ENCODE measurements at regions not wholly inside any gene's neighbourhood (a gene's known extent, or its start where the extent isn't known, plus 50 kb on each side); places are given as distances from the start of the nearest gene placed in this dataset.
"Not testable (repeated sequence)": the region's sequence is repeated elsewhere in the genome, so short reads cannot be mapped to it uniquely, and the experiment has no call there.

DNA sequence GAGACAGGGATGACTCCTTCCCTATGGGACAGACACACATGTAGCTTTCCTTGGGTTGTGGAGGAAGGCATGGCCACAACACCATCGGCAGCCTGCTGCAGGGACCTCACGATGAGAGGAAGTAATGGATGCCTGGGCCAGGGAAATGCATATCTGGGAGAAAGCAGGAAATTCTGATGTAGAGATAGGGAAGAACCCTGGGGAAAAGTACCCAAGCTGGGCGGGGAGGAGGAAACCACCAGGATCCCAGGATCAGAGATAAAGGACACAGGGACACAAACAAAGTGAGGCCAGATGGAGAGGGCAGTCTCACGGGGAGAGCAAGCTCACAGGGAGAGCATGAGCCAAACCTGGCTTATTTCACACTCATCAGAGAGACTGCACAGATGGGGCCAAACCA, 294.7 kb upstream of the TEKT4 start:
- not testable (repeated sequence) for DNase-seq

DNA sequence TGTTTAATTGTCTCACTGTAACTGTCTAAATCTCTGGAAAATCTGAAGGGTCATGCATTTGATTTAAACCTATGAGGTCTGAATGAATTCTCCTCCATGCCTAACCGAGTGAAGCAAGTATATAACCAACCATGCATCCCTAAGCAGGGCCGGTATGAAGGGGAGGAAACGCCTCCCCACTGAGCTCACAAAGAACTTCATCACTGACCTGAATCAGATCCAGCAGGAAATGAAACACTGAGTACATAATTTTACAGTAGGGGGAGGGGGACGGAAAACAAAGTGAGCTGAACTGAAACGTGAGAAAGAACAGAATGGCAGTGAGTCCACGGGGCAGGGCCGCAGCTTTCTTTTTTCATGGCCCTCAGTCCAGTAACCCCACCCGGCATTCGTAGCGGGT, 294.1 kb upstream of the TEKT4 start:
- not testable (repeated sequence) for DNase-seq

DNA sequence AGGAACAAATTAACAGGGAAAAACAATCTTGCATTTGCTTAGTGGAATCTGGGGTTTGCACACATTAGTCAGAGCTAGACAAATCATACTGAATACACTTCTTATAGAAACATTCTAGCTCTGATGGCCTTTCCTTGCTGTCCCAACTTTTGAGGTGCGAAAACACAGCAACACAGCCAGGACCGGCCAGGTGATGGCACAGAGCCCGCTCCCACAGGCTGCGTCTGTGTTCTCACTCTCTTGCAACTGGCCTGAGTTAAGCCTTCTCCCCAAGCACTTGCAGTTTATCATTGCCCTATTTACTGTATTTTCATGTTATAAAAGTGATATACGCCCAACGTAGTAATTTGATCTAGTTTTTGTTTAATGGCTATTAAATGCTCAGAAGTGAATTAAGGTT, 292.0 kb upstream of the TEKT4 start:
- DNase-seq = not testable (repeated sequence)

DNA sequence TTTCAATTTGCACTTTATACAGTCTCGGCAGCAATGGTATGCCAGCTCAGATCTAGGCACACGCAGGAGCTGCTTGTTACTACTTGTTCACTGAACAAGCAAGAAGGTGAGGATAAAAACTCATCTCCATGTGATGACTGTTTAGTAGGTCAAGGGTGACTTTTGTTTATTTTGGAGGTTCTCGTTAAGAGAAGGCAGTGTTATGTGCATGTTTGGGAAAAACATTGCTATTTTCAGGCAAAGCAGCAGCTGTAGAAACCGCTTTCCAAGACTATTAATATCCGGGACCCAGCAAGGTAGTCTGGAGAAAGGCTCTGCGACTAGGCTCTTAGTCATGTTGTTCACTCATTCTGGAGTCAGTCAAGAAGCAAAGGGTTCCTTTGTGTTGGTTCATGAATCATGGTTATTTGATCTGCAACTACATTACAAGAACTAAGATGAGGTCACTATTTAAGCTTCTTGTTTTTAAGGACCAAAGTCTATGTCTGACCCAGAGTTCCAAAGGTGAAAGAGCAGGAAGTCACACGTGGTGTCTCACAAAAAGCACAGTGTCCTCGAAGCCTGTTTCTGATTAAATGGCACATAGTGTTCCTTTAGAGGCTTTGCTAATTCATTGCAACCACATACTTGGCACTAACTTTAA, 288.0 kb upstream of the TEKT4 start:
- not testable (repeated sequence) for DNase-seq

DNA sequence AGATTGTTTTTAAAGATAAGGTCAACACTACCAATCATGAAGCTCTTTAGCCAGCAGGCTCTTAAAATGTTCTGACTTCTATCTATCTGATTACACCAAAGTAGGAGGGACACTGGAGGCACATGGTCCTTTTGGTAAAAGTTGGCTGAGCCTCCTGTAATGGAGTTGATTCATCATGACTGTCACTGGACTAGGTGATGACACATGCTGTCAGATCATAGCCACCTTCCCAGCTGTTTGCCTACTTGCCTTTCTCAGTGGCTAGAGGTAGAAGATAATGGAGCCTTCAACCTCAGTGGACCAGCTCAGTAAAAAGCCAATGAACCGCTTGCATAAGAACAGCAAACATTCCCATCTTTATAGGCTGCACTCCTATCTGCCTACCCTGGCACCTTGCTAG, 286.7 kb upstream of the TEKT4 start:
- DNase-seq = not testable (repeated sequence)

DNA sequence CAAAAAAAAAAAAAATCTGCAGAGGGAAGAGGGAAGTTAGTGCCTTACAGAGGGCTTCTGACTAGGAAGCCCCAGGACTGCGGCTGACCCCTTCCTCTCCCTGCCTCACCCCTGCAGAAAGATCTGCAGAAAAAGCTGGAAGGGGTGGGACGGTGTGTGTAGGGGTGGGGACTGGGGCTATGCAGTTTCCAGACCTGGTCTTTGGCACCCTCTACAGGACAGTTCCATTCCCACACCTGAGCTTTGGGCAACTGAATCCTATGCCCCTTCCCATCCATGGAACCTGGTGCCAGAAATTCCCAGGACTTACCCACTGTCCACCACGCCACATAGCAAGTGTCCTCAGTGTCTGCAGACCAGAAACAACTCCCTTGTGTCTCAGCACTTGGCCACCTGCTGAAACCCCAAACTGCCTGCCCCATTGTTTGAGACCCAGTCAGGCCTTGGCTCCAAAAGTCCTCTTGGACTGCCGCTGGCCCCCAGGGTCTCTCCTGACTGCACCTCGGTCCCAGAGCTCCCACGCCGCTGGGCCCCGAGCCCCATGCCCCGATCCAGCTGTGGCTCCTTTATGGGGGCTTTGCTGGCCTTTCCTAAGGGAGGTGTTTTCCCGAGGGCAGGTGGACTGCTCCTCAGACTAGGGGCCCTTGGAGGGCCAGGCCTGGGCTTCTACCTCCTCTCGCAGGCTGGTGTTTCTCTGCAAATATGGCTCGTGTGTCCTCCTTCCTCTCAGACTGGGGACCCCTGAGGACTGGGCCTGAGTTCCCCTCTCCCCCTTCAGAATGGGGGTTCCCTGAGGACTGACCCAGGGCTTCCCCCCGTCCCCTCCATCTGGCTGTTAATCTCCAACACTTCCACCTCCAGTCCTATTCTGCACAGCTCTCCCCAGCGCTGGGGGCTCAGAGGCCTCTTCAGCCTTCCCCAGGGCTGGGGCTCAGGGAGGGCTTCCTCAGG, 284.9 kb upstream of the TEKT4 start:
- not testable (repeated sequence) for DNase-seq

DNA sequence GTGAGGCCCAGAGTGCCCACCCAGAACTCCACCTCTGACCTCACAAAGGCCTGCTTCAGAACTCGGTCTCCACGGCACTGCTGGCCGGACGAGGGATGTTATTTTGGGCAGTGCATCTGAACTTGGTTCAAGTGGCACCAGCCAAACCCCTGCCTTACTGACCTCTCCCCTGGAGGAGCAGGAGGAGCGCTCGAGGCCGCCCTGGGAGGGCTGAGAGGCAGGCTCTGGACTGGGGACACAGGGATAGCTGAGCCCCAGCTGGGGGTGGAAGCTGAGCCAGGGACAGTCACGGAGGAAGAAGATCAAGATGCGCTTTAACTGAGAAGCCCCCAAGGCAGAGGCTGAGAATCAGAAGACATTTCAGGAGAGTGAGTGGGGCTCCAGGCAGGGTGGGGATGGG, 284.2 kb upstream of the TEKT4 start:
- DNase-seq = not testable (repeated sequence)

DNA sequence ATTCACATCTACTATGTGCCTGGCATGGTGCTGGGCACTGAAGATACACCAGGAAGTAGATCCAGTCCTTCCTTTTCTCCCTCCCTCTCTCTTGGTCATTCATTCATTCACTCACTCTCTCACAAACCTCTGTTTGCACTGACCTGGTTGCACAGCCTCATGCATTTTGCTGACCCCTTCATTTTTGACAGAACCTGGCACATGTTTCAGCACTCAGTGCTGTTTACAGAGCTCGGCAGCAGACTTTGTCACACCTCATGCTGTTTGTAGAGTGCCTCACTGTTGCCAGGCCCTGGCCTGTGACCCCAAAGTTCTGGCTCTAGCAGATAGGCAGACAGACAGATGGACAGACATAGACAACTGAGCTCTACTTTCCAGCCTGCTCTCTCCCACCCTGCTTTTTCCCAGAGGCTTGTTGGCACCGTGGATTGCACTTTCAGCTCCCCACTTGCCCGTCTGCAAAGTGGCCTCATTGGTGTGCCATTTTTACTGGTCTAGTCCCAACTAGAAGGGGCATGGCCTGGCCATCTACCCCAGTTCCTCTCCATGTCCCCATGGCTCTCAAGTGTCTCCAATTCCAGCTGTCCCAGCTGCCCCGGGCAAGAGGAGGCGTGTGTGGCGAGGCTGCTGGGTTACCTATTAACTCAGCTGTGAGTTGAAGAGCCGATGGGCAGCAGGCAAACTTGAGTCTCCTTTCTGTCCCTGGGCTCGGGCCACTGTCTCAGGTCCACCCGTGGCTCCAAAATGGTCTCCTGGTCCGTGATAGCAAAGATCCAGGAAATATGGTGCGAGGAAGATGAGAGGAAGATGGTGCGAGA, 277.0 kb upstream of the TEKT4 start:
- not testable (repeated sequence) for DNase-seq

DNA sequence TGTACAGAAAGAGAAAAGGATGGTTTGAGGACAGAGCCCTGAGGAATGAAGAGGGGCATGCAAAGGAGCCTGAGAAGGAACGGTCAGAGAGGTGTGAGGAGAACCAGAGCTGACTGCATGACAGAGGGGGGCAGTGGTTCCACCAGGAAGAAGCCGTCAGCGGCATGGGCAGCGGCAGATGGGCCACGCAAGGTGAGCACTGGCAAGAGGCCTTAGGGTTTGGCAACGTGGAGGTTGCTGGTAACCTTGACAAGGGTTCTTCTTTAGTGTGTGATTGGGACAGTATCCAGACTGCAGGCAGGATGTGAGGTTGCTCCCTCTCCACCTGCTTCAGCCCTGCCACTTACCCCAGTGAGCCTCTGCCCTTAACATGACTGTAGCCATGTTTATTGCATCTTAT, 275.3 kb upstream of the TEKT4 start:
- DNase-seq = not testable (repeated sequence)

DNA sequence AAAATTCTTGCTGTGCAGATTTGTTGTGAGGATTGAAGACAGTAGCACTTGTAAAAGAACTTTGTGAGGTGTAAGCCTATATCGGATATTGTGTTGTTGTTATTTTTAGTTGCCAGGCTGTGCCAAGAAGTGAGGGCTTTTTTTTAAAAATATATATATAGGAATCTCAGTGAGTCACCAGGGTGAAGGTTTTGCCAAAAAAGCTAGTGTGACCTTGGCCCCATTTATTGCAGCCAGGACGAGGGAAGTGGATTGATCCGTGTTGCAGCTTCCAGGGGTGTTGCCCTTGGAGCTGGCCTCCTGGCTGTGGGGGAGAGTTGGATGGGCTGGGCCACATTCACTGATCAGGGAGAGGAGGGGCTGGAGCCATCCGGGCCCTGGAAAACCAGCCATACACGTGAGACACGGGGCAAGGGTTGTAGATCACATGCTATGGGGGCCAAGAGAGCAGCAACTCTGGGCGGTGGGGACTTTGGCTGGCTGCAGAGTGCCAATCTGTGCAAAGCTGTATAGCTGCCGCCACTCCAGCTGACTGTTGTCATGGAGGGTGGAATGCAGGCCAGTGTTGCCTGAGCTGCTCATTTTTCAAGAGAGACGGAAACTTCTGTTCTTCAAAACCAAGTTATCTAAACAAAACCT, 273.0 kb upstream of the TEKT4 start:
- DNase-seq = not testable (repeated sequence)

DNA sequence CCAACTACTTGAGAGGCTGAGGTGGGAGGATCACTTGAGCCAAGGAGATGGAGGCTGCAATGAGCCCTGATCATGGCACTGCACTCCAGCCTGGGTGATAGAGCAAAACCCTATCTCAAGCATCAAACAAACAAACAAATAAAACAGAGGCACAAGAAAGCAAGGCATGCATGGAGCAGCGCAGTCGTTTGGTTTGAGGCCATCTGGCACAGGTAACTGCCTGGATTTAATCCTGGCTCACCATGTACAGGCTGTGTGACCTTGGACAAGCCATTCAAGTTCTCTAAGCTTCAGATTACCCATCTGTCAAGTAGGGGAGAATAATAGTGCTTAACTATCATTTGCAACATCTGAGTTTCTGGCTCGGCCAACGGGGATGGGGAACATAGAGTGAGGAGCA, 270.3 kb upstream of the TEKT4 start:
- not testable (repeated sequence) for DNase-seq

DNA sequence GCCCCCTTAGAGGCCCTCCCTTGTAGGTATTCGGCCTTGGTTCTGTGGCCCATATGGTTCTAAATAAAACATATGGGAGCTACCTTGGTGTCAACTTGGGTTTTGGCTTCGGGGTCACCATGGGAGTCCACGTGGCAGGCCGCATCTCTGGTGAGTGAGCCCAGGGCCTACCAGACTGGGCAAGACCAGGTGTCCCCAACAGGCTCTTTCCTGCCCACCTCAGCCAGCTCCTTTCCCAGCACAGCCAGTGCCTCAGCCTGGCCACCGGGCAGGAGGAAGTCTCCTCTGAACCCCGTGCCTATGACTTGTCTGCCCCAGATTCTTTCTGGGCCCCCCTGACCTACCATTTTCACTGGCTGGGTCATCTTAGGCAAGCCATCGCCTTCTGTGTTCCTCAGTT, 268.8 kb upstream of the TEKT4 start:
- no peak for DNase-seq

DNA sequence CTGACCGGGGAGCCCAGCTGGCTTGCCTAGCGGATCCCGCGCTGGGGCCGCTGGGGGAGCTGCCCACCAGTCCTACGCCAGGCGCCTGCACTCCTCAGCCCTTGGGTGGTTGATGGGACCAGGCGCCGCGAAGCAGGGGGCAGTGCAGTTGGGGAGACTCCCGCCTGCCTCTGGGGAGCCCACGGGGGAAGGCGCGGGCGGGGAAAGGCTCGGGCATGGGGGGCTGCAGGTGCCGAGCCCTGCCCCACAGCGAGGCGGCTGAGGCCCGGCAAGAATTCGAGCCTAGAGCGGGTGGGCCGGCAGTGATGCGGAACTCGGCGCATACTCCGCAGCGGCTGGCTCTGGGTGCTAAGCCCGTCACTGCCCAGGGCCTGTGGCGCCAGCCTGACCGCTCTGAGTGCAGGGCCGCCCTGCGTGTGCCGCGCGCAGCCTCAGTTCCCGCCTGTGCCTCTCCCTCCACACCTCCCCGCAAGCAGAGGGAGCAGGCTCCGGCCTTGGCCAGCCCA, 249.1 kb upstream of the TEKT4 start:
- DNase-seq = no peak

DNA sequence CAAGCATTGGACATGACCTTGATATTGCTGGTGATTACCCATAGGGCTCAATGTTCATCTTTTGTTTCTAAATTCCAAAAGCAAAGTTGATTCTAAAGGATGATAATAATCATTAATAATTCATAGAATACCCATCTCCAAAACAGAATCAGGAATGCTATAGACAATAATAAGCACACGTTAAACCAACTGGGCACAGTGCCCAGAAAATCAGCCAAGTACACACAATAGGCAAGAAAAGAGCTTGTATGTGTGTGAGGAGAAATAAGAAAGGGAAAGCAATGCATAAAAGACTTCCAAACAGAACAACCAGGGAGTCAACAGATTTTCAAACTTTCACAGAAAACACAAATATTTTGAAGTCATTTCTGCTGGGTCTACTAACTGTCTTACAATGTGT, 242.3 kb upstream of the TEKT4 start:
- DNase-seq = not testable (repeated sequence)

DNA sequence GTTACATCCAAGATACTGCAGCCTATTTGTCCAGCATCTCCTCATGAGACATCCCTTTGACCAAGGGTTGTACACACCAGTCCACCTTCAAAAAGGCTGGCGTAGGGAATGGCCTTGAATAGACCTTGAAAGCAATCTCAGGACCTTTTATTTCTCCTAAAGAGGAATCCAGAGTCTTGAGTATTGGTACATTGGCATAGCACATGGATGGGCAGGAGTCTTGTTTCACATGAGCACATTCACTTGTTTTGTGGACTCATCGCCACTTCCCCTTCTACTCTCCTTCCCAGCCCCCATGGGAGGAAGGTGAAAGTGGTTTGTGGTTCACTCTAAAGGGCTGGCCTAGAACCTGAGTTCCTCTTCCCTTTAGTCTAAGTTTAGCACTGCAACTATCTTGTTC, 229.8 kb upstream of the TEKT4 start:
- not testable (repeated sequence) for DNase-seq

DNA sequence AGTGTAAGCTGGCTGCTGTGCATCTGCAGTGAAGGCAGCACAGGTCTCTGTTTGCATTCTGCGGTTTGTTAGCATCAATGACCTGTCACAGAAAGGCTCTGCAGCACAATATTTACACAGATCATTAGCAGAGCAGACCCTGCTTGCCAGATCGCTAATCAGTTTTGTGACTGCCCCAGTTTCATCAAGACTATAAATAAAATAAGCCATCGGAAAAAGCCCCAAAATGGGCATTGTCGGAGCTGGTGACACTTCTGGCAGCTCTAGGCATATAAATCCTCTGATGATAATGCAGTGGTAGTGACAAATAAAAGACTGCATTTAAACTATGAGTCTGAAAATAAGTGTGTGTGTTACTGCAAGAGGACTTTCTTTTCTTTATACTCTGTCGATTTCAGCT, 219.1 kb upstream of the TEKT4 start:
- not testable (repeated sequence) for DNase-seq

DNA sequence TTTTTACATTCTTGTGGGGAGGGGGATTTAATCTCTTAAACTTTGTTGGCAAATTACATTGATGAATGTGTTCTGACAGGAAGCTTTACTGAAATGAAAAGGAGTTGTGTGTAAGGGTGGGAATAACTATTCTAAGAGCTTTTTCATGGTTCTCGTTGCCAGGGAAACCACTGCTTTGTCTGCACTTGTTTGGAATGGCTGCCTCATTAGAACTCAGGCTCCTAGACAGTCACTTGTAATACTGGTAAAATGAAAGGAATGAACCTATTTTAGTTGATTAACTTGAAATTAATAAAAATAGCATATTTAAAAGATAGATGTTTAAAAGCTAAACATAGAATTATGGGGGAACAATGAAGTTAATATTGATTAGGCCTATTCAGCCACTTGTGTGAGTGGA, 201.4 kb upstream of the TEKT4 start:
- not testable (repeated sequence) for DNase-seq

DNA sequence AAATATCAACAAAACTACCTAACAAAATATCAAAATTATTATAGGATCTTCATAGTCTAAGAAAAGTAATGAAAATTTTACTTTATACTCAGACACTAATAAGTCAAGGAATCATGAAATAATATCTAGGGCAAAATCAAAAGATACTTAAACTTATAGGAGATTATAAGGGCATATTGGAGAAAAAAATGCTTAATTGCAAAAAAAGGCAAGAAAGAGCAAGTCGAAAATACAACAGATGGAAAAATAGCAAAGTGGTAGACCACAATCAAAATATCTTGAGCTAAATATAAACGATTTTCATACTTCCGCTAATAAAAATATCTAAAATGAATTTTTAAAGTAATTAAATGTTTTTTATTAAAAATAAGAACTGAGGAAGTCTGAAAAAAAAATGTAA, 177.0 kb upstream of the TEKT4 start:
- not testable (repeated sequence) for DNase-seq

DNA sequence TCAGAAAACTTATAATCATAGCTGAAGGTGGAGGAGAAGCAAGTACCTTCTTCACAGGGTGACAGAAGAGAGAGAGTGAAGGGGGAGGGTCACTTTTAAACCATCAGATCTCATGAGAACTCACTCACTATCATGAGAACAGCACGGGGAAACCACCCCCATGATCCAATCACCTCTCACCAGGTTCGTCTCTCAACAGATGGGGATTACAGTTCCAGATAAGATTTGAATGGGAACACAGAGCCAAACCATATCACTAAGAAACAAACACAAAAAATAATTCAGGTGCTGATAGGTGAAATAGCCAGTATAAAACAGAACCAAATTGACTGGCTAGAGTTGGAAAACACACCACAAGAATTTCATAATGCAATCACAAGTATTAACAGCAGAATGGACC, 162.2 kb upstream of the TEKT4 start:
- not testable (repeated sequence) for DNase-seq

DNA sequence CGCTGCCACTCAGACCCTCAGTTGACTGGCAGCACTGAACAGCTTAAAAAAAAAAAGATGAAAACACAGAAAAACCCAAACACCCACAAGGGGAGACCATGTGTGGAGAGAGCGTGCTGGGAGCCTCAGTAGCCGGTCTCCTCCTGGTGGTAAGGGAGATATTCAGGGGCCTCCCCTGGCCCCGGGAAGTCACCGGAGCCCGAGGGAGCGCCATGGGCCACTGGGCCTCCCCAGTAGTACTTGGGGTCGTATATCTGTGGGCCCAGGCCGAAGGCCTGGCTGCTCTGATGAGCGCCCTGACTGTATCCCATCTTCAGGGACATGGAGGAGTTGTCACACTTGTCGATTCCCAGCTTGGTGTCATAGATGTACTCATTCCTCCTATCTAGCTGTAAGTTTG, 145.7 kb upstream of the TEKT4 start:
- no peak for DNase-seq

DNA sequence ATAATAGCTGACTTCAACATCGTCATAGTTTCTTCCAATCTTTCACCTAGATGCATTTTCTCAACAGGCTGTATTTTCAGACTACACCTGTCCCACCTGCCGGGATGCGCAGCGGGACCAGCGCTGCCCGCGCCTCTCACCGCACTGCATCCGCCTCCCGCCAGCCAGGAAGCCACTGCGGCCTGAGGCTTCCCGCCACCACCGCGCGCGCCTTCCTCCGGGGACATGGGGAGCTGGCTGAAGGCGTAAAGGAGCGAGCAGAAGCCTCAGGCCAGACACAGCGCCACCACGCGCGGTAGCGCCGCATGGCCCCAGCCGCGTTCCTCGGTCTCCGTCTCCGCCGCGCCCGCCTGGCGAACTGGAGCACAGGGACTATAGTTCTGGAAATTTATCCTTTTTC, 135.7 kb upstream of the TEKT4 start:
- DNase-seq = not testable (repeated sequence)

DNA sequence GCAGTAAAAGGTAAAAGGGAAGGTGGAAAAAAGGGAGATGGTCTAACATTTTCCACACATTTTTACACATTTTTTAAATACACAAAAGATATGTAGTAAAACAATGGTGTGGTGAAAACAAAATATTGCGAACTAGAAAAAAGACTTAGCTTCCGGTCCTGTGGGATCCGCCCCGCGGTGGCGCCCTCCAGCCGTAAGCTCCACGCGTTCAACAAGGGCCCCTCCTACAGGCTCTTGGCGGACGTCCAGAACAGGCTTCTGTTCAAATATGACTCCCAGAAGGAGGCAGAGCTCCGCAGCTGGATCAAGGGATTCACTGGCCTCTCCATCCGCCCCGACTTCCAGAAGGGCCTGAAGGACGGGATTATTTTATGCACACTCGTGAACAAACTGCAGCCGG, 134.1 kb upstream of the TEKT4 start:
- not testable (repeated sequence) for DNase-seq
